Vagina (tissue), 2 donors: ENCODE measurements at regions not wholly inside any gene's neighbourhood (a gene's known extent, or its start where the extent isn't known, plus 50 kb on each side); places are given as distances from the start of the nearest gene placed in this dataset.

Experiments used
- CTCF ChIP-seq, 3 experiments: fragments of 450-650 bp in 2 of 3; fragments of 200-600 bp in 1 of 3; sonication (generic) in 1 of 3; IDR thresholded peaks; one replicate each; pipeline ENCODE4 v1.5.1; 2017 to 2019; ENCODE audit warnings: antibody characterized with exemption in 3 of 3, mild to moderate bottlenecking in 2 of 3, moderate library complexity in 2 of 3
- POLR2AphosphoS5 ChIP-seq, 2 donors: sonication (generic); formaldehyde crosslinking; IDR thresholded peaks; one replicate each; pipeline ENCODE4 v1.9.0; 2017; ENCODE audit warnings: antibody characterized with exemption in 2 of 2, mild to moderate bottlenecking in 2 of 2, low read depth in 1 of 2; ENCODE audit not compliant: insufficient read depth in 1 of 2

- TF ChIP-seq CTCF (IDR thresholded peaks at IDR 0.05) (no peak), POLR2AphosphoS5 (IDR thresholded peaks at IDR 0.05; ENCODE audit: insufficient read depth in 1 of 2, low read depth in 1 of 2) (no peak)
Observed at GRCh38 chr12:126700096-126700495, 1566.9 kb upstream of the TMEM132C start.
